ENCODE measurements at regions not wholly inside any gene's neighbourhood (a gene's known extent, or its start where the extent isn't known, plus 50 kb on each side); places are given as distances from the start of the nearest gene placed in this dataset.
"Not testable (repeated sequence)": the region's sequence is repeated elsewhere in the genome, so short reads cannot be mapped to it uniquely, and the experiment has no call there.

GRCh38 chr2:91525587-91525986 lies 2834.1 kb downstream of the RPIA start:
- DNase-seq, result not testable (repeated sequence)

DNA sequence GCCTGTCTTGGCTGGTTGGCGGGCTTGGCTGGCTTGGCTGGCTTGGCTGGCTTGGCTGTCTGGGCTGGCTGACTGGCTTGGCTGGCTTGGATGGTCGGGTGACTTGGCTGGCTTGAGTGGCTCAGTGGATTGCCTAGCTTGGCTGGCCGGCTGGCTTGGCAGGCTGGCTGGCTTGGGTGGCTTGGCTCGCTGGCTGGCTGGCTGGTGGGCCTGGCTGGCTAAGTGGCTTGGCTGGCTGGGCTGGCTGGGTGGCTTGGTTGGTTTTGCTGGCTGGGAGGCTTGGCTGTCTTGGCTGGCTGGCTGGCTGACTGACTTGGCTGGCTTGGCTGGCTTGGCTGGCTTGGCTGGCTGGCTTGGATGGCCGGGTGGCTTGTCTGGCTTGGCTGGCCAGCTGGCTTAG lies 2834.6 kb downstream of the RPIA start:
- DNase-seq, result not testable (repeated sequence)

- DNase-seq, result not testable (repeated sequence)
These were observed 2835.6 kb downstream of the RPIA start for GRCh38 chr2:91527056-91527455.

GRCh38 chr2:91527491-91528031 lies 2836.1 kb downstream of the RPIA start:
- not testable (repeated sequence) for DNase-seq

- not testable (repeated sequence) for DNase-seq
These were observed 2836.9 kb downstream of the RPIA start for GRCh38 chr2:91528361-91528760.

- DNase-seq, result not testable (repeated sequence)
These were observed 2844.6 kb downstream of the RPIA start for GRCh38 chr2:91536109-91536508.

DNA sequence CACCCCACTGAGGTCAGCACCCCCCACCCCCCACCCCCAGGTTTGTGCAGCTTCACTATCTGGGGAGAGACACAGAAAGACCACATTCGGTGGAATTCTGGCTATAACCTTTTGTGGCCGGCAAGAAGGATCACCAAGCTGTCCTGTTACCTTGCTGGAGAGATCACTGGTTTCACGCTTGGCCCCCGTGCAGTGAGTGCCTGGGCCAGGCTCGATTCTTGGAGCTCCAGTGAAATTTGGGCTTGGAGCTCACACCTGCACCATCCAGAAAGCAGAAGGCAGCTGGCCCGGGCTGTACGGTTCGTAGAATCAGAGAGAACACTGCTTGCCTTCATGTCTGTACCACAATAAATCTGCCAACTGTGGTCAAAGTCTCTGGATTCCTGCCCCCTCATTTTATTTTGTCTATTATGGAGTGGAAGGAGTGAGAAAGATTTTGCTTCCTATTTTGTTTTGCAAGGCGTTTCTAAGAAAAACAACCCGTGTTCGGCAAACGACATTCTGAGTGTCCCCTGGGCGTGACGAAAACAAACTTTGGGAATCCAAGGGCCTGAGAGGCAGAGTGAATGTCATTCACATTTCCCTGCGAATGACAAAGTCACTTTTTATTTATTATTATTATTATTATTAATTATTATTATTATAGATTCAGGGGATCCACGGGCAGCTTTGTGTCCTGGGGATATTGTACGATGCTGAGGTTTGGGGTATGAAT lies 2845.2 kb downstream of the RPIA start:
- not testable (repeated sequence) for DNase-seq

DNA sequence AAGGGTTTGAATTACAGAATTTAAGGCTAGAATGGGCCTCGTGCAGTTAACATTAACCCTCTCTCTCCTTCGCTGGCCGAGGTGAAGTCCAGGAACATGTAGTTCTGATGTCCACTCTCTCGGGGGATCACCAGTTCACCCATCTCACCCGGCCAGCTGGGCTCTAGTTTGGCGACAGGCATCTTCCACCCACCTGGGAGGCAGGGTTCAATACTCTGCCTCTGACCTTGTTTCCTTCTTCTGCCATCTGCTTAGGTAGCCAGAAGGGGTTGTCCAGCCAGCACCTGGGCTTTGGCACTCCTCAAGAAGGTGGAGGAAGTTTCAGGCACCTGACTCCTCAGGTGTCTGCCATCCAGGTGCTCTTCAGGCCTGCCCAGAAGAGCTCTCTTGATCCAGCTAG lies 2857.8 kb downstream of the RPIA start:
- DNase-seq, result not testable (repeated sequence)

- not testable (repeated sequence) for DNase-seq
These were observed 2866.8 kb downstream of the RPIA start for GRCh38 chr2:91558234-91558633.

GRCh38 chr2:91559269-91559668 lies 2867.8 kb downstream of the RPIA start:
- not testable (repeated sequence) for DNase-seq

- not testable (repeated sequence) for DNase-seq
These were observed 2868.6 kb downstream of the RPIA start for GRCh38 chr2:91559886-91560614.

DNA sequence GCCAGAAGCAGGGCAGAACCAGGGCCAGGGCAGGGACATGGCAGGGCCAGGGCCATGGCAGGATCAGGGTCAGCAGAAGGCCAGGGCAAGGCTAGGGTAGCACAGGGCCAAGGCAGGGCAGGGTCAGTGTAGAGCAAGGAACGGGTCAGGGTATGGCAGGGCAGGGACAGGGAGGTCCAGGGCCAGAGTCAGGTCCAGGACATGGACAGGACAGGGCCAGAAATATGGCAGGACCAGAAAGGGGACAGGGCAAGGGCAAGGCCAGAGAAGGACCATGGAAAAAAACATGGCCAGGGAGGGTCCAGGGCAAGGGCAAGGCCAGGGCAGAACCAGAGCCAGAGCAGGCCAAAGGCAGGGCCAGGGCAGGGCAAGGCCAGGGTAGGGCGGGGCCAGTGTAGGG lies 2870.7 kb downstream of the RPIA start:
- not testable (repeated sequence) for DNase-seq

- DNase-seq, result not testable (repeated sequence)
These were observed 2873.2 kb downstream of the RPIA start for GRCh38 chr2:91564700-91565099.

GRCh38 chr2:91565689-91566430 lies 2874.4 kb downstream of the RPIA start:
- DNase-seq, result not testable (repeated sequence)

- not testable (repeated sequence) for DNase-seq
These were observed 2875.1 kb downstream of the RPIA start for GRCh38 chr2:91566611-91567010.

DNA sequence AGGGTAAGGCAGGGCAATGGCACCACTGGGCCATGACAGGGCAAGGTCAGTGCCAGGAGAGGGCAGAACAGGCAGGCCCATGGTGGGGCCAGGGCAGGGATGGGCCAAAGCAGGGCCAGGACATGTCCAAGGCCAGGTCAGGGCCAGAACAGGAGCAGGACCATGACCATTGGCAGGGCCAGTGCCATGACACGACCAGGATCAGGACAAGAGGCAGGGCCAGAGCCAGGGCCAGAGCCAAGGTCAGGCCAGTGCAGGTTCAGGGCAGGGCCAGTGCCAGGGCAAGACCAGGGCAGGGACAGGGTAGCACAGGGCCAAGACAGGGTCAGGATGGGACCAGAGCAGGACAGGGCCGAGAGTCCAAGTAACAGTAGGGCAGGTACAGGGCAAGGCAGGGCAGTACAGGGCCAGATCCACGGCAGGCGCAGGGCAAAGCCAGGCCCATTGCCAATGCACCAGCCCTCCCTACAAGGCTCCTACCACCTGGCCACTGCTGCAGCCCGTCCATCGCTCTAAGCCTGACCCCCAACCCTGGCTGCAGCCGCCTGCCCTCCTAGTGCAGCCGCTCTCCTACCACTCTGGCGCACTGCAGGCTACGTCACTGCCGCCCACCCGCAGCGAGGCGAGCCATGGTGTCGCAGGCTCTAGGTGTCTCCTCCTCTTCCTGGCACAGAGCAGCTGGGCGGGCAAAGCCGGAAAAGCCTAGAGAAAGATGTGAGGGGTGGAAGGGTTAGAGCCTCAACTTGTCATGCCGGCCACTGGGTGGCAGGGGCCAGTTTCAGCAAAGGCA lies 2876.3 kb downstream of the RPIA start:
- not testable (repeated sequence) for DNase-seq

DNA sequence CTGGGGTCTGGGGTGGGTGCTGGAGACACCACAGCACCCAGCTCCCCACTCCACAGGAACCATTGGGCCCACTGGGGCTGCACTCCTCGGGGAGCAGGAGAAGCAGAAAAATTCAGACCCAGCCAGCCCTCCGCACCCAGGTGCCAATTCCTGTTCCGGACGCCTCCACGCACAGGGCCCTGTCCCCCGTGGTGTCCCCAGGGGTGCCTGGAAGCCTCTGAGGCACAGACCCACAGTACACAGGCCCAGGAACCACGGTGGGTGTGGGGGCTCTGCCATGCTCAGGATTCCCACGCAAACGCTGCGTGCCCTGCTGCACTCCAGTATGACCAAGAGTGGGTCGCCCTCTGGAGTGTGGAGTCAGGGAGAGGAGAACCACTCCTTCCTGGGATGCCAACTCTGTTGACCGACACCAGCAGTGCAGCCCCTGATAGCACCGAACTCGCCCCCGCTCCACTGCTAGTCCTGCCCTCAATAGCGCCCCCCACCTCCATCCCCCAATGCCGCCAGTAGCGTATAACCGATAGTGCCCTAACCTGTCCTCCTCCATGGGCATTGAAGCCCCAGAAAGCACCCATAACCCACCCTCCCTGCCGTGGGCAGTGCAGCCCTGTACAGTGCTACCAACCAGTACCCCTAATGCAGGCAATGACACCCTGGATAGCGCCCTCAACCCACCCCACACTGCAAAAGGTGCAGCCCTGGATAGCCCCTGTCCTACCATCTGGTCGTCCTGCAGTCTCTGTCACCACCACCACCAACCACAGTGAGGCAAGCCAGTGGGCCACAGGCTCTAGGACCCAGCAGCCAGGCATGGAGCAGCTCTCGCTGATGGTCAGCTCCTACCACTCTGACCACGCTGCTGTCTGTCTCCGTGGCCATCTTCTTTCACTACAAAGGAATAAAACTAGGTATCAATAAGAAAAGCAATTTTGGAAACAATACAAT lies 2877.2 kb downstream of the RPIA start:
- DNase-seq, result not testable (repeated sequence)

DNA sequence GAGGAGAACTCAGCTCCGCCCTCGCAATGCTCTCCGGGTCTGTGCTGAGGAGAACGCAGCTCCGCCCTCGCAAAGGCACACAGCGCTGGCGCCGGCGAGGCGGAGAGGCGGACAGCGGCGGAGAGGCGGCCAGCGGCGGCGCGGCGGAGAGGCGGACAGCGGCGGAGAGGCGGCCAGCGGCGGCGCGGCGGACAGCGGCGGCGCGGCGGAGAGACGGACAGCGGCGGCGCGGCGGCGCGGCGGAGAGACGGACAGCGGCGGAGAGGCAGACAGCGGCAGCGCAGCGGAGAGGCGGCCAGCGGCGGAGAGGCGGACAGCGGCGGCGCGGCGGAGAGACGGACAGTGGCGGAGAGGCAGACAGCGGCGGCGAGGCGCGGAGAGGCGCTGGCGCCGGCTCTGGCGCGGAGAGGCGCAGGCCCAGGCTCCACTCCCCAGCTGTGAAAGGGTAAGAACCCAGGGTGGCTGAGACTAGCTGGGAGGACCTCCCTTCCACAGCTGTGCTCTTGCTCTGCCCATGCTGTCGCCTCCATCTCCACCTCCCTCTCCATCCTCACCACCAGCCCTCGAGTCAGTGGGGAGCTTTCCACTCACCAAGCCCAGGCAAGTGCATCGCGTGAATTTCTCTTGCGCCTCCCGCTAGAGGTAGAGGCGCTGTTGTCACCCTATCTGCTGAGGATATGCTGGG lies 2879.9 kb downstream of the RPIA start:
- DNase-seq, result not testable (repeated sequence)

- not testable (repeated sequence) for DNase-seq
These were observed 2881.5 kb downstream of the RPIA start for GRCh38 chr2:91573018-91573417.

DNA sequence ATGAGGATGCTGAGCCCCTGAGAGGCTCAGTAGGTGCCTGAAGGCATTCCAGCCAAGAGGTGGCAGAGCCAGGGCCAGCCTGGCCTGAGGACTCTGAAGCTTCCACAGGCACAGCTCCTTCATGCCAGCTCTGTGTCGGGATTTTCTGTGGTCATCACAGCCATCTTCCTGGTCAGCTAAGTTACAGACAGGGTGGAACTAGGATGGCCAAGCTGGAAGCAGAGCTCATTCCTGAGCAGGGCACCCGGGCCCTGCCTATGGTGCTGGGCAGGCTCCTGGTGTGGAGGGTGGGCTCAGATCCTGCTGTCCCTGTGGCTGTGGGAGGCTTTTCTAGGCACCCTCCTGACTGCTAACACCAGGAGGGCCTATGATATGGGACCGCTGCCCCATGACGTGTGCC lies 2882.3 kb downstream of the RPIA start:
- DNase-seq, result not testable (repeated sequence)

Measured in activated CD4-positive, alpha-beta T cell treated with anti-CD3 and anti-CD28 coated beads, Interleukin-2, amount 50 U/mL, for 4 hours (primary cell).